GM19395 (cell line): ENCODE measurements at regions not wholly inside any gene's neighbourhood (a gene's known extent, or its start where the extent isn't known, plus 50 kb on each side); places are given as distances from the start of the nearest gene placed in this dataset.

Experiments
- ATAC-seq: cut with Tn5 transposase; IDR thresholded peaks from one replicate; pipeline ENCODE4 v1.9.1; 2021; ENCODE audit warnings: mild to moderate bottlenecking, moderate library complexity; ENCODE audit not compliant: unreplicated experiment

DNA sequence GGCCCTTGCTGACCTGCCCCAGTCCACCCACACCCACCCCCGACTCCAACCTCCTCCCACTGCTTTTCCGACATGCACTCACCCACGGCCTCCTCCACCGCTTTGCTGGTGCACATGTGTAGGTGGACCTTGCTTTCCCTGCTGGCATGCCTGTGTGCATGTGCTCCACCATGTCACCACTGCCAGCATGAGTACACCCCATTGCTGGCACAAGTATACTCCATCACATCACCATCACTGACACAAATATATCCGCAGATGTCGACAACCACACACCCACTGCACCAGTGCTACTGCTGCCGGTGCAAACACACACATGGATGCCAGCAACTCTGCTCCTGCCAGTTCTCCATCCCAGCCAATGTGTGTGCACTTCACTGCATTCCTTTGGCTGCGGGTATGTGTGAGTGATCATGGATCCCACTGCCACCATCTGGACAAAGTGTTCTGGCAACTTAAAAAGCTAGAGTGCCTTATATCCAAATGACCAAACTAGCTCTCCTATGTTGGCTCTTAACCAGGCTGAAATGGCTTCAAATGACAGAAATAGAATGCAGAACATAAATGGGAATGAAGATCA lies 1072.3 kb downstream of the RAPGEF2 start:
- ATAC-seq, result no peak

GRCh38 chr4:160180211-160180610 lies 1077.3 kb downstream of the RAPGEF2 start:
- ATAC-seq, result no peak

DNA sequence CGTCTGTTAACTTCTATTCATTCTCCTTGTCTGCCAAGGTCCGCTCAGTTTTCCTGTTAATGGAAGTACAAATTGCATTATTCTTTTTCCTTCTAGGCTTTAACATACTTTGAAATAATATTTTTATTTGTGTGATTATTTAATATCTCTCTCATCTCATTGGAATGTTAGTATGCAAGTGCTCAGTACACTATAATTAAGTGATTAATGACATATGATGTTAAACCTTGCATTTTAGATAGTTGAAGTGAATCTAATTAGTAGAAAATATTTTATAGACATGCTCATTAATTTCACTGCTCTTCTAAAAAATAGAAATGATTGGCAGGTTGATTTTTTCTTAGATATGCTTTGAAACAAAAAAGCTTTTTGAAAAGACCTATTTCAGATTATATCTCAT lies 1079.8 kb downstream of the RAPGEF2 start:
- ATAC-seq, result no peak

- ATAC-seq, result no peak
Observed at GRCh38 chr4:160184884-160185283, 1082.0 kb downstream of the RAPGEF2 start.

DNA sequence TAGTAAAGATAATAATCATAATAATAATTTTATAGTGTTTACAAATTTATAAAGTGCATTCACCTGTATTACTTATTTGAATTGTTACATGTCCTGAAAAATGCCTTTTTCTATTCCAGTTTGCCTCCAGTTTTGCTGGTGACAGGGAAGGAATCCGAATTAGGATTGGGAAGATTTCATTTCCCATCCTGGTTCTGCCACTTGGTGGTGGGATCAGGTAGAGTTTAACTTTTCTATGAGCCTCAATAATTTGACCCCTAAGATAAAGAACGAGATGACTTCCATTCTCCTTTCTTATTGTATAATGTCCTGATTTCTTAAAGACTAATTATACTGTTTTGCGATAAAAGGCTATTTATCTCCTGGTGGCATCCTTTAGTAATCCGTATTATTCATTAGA lies 1090.9 kb downstream of the RAPGEF2 start:
- no peak for ATAC-seq

DNA sequence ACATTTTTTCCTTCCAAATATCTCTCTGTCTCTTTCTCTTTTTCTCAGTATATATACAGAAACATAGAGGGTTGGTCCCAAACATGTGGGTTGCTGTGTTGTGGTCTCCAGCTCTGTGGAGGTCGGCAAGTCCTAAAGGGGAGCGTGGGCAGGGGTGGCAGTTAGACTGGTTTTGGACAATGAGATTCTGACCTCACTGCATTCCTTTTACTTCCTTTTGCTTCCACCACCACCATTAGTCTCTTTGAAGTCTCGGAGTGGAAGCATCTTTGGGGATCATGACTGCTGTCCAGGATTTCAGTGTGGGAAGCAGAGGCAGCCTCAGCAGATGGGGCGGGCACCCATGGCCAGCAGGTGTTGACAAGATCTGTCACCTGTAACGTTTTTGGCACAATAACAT lies 1091.8 kb downstream of the RAPGEF2 start:
- ATAC-seq, result no peak

GRCh38 chr4:160202802-160203201 lies 1099.9 kb downstream of the RAPGEF2 start:
- ATAC-seq, result peak; percentile 77

GRCh38 chr4:160212078-160212477 lies 1109.2 kb downstream of the RAPGEF2 start:
- ATAC-seq, result no peak

DNA sequence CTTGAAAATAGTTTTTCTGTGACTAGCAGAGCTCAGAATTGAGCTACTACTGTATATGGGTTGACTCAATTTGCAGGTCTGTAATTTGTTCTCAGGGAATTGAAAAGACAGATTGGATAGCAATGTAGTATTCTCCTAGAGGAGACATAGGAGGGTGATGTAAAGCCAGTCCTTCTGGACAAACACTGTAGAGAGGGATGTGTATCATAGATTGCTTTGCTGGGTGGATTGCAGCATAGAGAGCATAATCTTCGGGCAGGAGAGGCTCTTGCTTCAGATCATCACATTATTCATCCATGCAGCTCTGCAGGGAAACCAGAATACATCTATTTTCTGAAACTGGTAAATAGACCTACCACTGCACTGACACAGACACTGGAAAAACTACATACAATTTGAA lies 1110.5 kb downstream of the RAPGEF2 start:
- no peak for ATAC-seq

GRCh38 chr4:160217352-160217751 lies 1114.5 kb downstream of the RAPGEF2 start:
- no peak for ATAC-seq

DNA sequence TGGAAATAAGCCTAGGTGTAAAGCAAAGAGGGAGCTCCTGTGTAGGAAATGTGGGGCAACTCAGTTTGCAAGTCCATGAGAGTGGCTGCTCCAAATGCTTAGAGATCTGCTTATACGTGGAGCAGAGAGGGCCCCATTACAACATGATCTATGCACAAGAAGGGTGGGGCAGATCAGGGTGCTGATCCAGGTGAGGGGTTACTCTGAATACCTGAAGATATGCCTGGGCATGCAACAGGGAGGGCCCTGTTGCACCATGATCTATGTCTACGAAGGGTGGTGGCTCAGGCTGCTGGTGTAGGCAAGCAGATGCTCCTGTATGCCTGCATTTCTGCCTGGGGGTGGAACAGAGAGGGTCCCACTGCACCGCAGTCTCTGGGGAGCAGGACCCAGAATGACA lies 1121.2 kb downstream of the RAPGEF2 start:
- no peak for ATAC-seq

- ATAC-seq, result no peak
Observed at GRCh38 chr4:160233141-160233540, 1130.3 kb downstream of the RAPGEF2 start.

DNA sequence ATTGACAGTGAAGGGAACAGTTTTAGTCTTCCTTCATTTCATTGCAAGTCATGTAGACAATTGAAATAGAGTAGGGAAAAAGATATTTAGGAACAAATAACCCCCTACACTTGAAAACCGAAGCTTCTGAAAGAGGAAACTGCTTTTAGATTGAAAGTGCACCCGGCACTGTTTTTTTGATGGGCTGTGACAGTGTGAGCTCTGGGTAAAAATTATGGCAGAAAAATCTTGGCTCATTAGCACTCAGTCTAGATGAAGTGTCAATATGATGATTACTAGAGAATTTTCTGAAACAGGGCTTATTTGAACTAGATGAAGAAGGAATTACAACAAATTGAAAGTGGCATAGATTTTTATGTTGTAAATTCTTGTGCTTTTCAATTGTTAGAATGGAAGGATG lies 1132.4 kb downstream of the RAPGEF2 start:
- no peak for ATAC-seq

- no peak for ATAC-seq
Observed at GRCh38 chr4:160235771-160236170, 1132.9 kb downstream of the RAPGEF2 start.

- ATAC-seq, result no peak
Observed at GRCh38 chr4:160238790-160239189, 1135.9 kb downstream of the RAPGEF2 start.

DNA sequence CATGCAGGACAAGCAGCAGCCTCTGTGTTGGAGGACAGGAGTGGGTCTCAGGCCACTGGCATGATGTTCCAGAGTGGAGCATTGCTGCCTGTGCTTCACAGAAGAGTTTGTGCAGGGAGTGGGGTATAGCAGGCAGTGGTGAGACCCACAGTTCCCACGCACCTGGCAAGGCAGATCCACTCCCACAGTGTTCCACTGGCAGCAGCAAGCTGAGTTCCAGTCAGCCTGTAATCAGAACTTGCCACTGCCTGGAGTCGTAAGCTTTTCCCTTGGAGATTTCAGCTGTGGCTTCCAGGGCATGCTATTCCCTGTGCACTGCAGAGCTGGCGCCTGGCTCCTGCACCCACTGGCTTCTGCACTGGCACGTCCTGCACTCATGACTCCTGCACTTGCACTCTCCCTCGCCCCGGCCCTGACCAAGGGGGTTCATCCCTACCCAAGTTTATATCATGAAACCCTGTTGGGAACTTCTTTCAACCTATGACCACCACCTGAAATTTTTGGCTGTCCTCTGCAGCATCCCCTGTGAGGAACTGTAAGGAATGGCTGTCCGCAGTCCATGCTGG lies 1144.3 kb downstream of the RAPGEF2 start:
- no peak for ATAC-seq

DNA sequence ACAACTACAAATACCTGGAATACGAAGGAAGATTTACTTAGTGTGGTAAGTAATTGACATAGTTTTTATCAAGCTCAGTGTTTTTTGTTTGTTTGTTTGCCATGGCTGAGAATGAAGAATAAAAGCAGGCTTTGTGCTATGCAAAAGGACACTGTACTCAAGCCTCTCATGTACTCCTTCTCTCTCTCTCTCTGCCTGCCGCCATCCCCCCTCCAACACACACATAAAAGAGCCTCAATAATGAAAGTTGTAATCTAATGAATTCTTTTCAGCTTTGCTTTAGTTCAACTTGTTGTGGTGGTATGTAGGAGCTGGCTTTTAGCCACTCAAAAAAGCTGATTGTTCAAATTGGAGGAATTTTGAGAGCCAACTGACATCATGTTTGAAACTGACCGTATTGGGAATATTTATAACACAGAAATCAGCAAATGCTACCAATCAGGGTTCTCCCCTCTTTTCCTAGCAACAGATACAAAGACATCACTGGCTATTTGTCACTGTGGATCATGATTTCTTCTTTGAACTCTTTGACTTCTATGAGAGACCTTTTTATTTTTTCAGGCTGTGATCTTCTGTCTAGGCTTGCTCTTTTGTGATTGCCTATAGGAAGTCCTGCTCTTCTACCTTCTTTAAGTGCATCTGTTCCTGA lies 1148.8 kb downstream of the RAPGEF2 start:
- no peak for ATAC-seq

DNA sequence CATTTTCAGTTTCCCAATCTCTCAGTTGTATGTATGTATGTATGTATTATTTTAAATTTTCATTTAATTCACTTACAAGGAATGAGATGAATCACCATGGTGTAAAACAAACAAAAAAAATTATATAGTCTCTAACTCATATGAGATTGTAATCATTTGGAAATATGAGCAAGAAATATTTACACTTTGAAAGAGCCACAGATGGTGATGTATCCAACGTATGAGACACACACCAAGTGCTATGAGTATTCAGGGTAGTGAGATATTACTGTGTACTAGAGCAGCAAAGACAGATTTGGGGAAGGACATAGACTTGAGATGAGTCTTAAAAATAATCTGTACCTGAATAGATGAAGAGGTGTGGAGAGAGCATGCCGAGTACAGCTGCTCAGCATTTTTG lies 1154.4 kb downstream of the RAPGEF2 start:
- ATAC-seq, result no peak

GRCh38 chr4:160265014-160265413 lies 1162.1 kb downstream of the RAPGEF2 start:
- no peak for ATAC-seq

DNA sequence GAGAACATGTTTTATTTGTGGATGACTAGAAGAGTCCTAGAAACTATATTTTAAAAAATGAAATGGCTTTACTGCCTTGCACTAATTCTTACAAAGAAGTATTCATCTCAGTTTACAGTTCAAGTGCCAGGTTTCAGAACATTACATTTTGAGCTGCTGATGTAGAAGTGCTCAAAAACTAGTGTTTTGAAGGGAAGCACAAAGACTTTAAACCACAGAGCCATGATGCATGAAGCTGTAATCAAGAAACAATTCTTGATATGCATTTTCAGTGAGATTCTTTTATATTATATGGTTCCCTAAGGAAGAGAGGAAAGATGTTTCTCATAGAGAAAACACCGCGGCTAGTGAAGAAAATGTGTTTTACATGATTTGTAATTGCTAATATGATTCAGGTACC lies 1163.0 kb downstream of the RAPGEF2 start:
- ATAC-seq, result no peak

- ATAC-seq, result no peak
Observed at GRCh38 chr4:160276785-160277325, 1174.0 kb downstream of the RAPGEF2 start.

- no peak for ATAC-seq
Observed at GRCh38 chr4:160283081-160283480, 1180.2 kb downstream of the RAPGEF2 start.
